Inflammatory macrophage (primary cell): ENCODE measurements at regions not wholly inside any gene's neighbourhood (a gene's known extent, or its start where the extent isn't known, plus 50 kb on each side); places are given as distances from the start of the nearest gene placed in this dataset.
"Not testable (repeated sequence)": the region's sequence is repeated elsewhere in the genome, so short reads cannot be mapped to it uniquely, and the experiment has no call there.

Source experiments
- DNase-seq, 2 donors: peaks; one replicate each; pipeline ENCODE4 v3.0.0-alpha.2; 2020 to 2022

GRCh38 chr3:110015231-110015963 lies 678.1 kb upstream of the DPPA4 start:
- DNase-seq, result no peak

DNA sequence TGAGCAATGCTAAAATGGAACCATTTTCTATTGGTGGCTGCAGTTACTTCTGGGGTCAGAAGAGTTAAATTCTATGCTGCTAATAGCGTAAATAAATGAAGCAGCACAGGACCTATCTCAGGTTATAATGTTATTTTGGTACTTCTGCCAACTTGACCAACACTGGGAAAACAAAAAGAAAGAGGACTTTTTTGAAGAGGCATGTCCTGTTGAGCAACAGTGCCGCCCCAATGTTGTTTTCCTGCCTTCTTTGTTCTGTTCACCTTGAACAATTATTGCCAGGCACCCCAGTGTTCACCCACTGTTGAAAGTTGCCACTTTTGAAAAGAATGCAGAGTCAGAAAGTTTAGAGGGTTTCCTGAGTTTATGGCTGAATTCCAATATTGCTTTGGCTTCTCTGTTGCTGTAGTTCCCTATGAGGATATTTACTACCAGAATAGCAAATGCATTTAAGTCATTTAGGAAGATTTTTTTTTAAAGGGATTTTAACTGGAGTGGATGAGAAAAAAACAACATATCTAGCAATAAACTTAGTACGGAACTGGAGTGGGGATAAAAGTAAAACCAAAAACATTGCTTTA lies 679.0 kb upstream of the DPPA4 start:
- no peak for DNase-seq

DNA sequence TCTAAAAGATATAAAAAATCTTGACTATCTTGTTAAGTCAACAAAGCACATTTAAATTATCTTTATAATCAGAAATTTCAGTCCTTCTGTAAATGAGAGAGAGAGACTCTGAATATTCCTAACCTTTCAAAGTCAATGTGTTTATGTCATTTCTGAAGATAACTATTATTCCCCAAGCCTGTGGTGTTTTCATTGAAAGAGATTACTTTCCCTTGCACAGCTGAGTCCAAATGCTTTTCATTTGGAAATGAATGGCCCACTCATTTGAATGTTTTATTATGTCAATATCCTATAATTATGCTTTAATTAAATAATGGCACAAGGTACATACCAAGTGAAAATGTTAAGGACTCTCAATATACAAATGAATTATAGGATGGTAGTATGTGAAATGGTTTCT lies 680.0 kb upstream of the DPPA4 start:
- no peak for DNase-seq

GRCh38 chr3:110021659-110022058 lies 684.3 kb upstream of the DPPA4 start:
- no peak for DNase-seq

DNA sequence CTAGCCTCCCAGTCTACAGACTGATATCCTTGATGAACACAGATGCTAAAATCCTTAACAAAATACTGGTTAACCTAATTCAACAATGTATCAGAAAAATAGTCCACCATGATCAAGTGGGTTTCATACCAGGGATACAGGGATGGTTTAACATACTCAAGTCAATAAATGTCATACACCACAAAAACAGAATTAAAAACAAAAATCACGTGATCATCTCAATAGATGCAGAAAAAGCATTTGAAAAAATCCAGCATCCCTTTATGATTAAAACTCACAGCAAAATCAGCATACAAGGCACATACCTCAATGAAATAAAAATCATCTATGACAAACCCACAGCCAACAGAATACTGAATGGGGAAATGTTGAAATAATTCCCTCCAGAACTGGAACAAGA lies 685.7 kb upstream of the DPPA4 start:
- DNase-seq, result not testable (repeated sequence)

DNA sequence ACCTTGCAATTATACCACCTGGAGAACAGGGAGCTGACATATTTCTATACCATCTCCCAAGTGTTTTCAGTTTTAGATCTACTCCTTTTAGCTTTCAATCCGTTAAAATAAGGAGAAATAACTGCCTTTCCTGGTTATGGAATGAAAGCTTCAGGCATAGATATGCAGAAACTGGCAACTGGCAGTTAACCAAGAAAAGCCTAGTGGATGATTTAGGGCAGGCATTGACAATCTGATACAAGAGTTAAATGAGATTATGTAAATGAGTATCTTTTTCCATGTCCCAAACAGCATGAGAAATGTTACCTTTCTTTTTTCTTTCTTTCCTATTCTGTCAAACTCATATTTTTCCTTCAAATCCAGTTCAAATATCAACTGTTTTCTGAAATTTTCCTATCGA lies 689.1 kb upstream of the DPPA4 start:
- DNase-seq, result no peak

DNA sequence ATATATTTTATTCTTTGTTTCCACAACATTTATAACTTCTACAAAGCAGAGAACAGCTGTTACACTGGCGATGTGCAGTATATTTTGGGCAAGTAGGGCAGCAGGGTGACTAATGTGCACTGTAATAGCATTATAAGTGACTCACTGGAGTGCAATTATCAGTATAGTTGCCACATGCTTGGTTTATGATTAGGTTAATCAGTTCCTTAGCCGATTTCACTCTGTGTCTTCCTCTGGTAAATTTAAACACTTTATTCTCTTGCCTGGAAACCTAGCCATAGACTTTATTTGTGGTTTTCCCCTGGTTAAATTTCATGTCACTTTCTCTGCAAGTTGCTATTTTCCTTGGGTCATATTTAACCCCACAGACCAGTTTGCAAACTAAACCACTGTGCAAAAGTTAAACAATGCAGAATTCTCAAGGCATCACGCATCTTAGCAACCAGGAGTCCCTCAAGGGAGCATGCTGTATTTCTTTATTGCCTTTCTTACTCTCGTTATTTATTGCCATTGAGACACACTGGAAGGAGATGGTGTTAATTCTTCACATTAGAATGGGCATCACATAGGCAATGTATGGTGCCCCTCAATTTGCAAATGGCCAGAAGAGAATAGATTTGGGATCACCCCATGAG lies 690.2 kb upstream of the DPPA4 start:
- DNase-seq, result no peak

GRCh38 chr3:110031975-110032374 lies 694.6 kb upstream of the DPPA4 start:
- DNase-seq, result no peak

- no peak for DNase-seq
Measured at GRCh38 chr3:110059431-110059830, 722.1 kb upstream of the DPPA4 start.

DNA sequence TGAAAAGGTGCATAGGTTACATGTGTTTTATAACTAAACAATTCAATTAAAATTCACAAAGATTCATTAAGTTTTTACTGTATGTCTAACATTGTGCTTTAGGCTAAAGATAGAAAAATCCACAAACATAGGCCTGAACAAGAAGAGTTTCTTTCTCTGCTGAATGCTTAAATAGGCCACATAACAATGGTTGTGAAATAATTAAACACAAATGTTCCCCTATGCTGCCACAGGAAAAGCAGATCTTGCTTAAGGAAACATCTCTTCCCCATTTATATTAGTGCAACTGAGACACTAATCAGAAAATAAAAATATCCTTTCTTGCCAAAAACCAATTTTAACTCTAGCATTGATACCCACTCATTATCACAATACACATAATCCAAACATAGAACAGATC lies 725.4 kb upstream of the DPPA4 start:
- no peak for DNase-seq

DNA sequence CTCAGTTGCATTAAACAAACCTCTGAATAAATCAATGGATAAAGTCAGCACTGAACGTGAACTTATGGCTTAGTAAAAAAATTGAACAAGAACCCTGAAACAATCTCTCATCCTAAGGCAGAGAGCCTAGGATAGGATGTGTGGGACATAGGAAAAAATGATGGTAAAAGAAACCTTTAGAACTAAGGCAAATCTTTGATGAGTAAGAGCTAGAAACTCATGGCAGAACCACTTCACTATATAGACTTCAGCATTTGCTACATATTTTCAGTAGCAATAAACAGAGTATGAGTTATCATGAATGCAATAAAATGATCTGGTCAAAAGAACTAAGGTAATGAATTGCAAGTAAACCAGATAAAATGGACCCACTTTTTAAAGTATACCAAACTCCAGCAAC lies 725.8 kb upstream of the DPPA4 start:
- DNase-seq, result no peak

GRCh38 chr3:110066206-110066605 lies 728.9 kb upstream of the DPPA4 start:
- DNase-seq, result no peak

DNA sequence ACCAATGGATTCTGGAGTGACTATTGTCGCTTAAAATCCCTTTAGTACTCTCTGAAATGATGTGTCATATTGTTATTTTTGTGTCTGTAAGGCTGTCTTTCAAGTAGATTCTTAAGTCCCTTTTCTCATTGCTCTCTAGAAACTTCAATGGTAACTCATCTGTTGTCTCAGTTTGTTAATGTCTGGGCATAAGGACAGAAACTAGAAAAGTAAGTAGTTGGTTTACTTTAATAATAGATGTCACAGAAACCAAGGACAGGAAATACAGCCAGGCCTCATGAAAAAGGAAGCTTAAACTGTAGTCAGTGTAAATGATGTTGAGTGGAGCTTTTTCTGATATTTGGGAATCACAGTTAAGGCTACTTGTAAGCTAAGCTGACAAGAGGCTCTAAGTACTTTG lies 730.2 kb upstream of the DPPA4 start:
- no peak for DNase-seq

DNA sequence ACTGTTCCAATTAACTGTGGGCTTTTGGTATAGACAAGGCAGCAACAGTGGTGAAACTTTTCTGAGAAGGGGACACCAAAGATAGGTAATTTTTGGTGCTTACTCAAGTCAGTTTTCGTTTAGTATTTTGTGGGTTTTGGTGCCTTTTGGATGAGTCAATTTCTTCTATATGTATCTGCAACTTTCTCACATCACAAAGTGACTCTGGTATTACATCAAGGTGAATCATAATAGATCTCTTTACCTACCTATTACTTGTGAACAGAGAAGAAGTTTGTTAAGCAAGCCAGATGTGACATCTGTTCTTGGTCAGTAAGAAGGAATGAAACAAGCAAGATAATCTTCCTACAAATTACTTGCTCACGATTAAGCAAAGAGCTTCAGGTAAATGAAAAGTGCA lies 732.4 kb upstream of the DPPA4 start:
- no peak for DNase-seq

DNA sequence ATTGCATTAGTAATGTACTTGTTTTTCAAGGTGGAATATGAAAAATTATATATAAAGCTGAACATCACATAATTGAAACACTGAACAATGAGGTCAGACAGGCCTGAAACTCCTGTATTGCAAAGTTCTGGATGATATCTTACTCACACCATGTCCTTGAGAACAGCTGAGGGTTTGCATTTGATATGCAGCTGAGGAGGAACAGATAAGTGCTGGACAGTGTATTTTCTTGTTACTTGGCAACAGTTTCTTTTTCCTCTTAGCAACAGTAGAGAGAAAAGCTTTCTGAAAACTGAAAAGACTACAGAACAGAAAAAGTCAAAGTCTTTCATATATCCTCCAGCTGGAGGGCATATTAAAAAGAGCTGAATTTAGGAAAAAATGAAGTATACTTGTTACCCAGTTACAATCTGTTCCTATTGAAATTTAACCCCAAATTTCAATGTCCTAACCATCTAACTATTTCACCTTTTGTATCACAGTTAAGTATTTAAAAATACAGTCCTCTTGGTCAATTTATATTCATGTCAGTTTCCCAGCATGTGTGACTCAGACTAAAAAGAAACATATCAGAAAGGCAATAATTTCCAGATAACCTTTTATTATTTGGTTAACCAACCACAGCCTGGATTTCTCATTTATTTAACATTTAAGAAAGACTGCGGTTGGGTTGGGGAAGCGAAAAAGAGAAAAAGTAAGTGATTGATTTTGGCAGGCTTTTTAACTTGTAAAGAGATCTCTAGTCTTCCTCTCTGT lies 733.0 kb upstream of the DPPA4 start:
- DNase-seq, result no peak

- no peak for DNase-seq
Measured at GRCh38 chr3:110074095-110074494, 736.7 kb upstream of the DPPA4 start.

GRCh38 chr3:110077093-110077492 lies 739.7 kb upstream of the DPPA4 start:
- no peak for DNase-seq

GRCh38 chr3:110093411-110093810 lies 756.1 kb upstream of the DPPA4 start:
- no peak for DNase-seq

DNA sequence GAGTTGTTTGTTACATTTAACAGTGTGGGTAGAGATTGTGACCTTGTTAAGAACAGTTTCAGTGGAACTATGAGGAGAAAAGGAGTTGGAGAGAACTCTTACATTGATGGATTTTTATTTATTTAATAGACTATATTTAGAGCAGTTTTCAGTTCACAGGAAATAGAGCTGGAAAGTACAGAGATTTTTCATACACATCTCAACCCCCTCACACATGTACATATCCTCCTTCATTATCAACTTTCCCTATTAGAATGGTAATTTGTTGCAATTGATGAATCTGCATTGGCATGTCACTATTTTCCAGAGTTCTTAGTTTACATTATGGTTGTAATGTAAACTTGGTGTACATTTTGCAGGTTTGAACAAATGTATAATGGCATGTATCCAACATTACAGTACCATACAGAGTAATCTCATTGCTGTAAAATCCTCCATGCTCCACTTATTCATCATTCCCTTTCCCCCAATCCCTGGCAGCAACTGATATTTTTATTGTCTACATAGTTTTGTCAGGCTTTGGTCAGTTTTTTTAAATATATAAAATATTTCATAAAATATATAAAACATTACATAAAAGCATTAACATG lies 756.6 kb upstream of the DPPA4 start:
- no peak for DNase-seq

GRCh38 chr3:110099711-110100110 lies 762.4 kb upstream of the DPPA4 start:
- DNase-seq, result no peak

DNA sequence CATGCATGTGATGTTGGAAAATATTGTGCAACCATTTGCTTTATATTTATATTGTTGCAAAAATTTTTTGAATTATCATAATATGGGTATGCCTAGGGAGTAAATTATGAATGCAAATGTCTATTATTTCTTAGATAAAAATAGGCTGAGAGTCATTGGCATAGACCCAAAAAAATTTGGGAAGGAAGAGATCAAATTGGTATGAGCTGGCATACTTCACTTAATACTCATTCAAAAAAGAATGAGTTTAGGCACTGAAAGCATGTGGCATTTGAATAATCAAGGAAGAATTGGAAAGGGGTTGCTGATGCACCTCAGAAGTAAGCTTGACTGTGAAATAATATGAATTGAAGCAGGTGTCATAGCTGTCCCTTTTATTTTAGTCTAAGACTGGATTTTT lies 764.0 kb upstream of the DPPA4 start:
- DNase-seq, result no peak

DNA sequence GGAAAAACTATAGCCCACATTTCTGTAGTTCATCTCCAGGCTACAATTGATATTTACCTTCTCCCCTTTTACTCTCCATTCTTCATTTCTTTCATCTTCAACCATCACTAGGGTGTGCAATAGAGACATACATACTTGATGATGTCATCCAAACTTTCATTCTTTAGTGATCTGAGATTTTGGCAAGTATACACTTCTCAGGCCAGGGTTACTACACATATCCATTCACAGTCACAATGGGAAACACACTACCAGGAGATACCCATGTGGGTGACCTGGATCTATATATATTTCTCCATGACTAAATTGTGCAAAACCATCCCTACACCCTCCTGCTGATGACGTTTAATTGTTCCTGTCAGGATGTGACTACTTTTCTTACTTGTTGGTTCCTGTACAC lies 769.5 kb upstream of the DPPA4 start:
- DNase-seq, result no peak

DNA sequence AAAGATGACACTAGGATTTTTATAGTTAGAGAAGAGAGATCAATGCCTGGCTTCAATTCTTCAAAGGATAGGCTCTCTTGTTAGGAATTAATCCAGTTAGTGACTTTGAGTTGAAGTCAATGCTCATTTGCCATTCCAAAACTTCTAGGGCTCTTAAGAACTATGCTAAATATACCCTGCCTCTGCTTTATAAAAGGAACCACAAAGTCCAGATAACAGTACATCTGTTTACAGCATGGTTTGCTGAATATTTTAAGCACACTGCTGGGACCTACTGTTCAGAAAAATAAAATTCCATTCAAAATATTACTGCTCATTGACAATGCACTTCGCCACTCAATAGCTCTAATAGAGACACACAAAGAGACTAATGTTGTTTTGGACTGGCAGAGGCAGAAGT lies 786.6 kb upstream of the DPPA4 start:
- no peak for DNase-seq
